HG03432 (cell line): ENCODE measurements at regions not wholly inside any gene's neighbourhood (a gene's known extent, or its start where the extent isn't known, plus 50 kb on each side); places are given as distances from the start of the nearest gene placed in this dataset.
"Not testable (repeated sequence)": the region's sequence is repeated elsewhere in the genome, so short reads cannot be mapped to it uniquely, and the experiment has no call there.

Experiments
- ATAC-seq: cut with Tn5 transposase; IDR thresholded peaks from one replicate; pipeline ENCODE4 v1.9.1; 2021; ENCODE audit warnings: mild to moderate bottlenecking, moderate library complexity; ENCODE audit not compliant: unreplicated experiment

GRCh38 chr13:82477436-82477835, 1404.8 kb downstream of the SLITRK1 start:
- ATAC-seq: no peak

- no peak for ATAC-seq
Measured at GRCh38 chr13:82467626-82468025, 1414.6 kb downstream of the SLITRK1 start.

GRCh38 chr13:82459575-82459974, 1422.7 kb downstream of the SLITRK1 start:
- not testable (repeated sequence) for ATAC-seq

GRCh38 chr13:82458169-82458568, 1424.1 kb downstream of the SLITRK1 start:
- ATAC-seq: no peak

GRCh38 chr13:82457548-82457947, 1424.7 kb downstream of the SLITRK1 start:
- not testable (repeated sequence) for ATAC-seq

GRCh38 chr13:82447416-82448077, 1434.7 kb downstream of the SLITRK1 start:
- ATAC-seq: no peak

- ATAC-seq: no peak
Measured at GRCh38 chr13:82439159-82439904, 1442.9 kb downstream of the SLITRK1 start.

GRCh38 chr13:82438320-82438719, 1444.0 kb downstream of the SLITRK1 start:
- no peak for ATAC-seq

GRCh38 chr13:82436099-82436585, 1446.1 kb downstream of the SLITRK1 start:
- no peak for ATAC-seq

GRCh38 chr13:82432949-82433348, 1449.3 kb downstream of the SLITRK1 start:
- no peak for ATAC-seq

- ATAC-seq: no peak
Measured at GRCh38 chr13:82412749-82413148, 1469.5 kb downstream of the SLITRK1 start.

GRCh38 chr13:82407321-82407720, 1475.0 kb downstream of the SLITRK1 start:
- ATAC-seq: no peak

GRCh38 chr13:82374719-82375118, 1507.6 kb downstream of the SLITRK1 start:
- ATAC-seq: no peak

GRCh38 chr13:82370316-82370715, 1512.0 kb downstream of the SLITRK1 start:
- ATAC-seq: no peak

GRCh38 chr13:82364525-82364924, 1517.7 kb downstream of the SLITRK1 start:
- no peak for ATAC-seq

- no peak for ATAC-seq
Measured at GRCh38 chr13:82358284-82358683, 1524.0 kb downstream of the SLITRK1 start.

- ATAC-seq: no peak
Measured at GRCh38 chr13:82356667-82357410, 1525.4 kb downstream of the SLITRK1 start.

GRCh38 chr13:82344867-82345266, 1537.4 kb downstream of the SLITRK1 start:
- ATAC-seq: no peak

- no peak for ATAC-seq
Measured at GRCh38 chr13:82341116-82341515, 1541.2 kb downstream of the SLITRK1 start.

- ATAC-seq: peak; percentile 69
Measured at GRCh38 chr13:82330499-82330898, 1551.8 kb downstream of the SLITRK1 start.

- no peak for ATAC-seq
Measured at GRCh38 chr13:82323101-82323500, 1559.2 kb downstream of the SLITRK1 start.

GRCh38 chr13:82305588-82305987, 1576.7 kb downstream of the SLITRK1 start:
- no peak for ATAC-seq
